Hepatocyte (in vitro differentiated cells): ENCODE measurements at regions not wholly inside any gene's neighbourhood (a gene's known extent, or its start where the extent isn't known, plus 50 kb on each side); places are given as distances from the start of the nearest gene placed in this dataset.
A peak's percentile ranks its signal among the peaks of the same experiment; 100 is the strongest.

Experiments used
- DNase-seq: peaks from one replicate; pipeline ENCODE4 v3.0.0-alpha.2; 2016; ENCODE audit warnings: low spot score
- H2AFZ ChIP-seq: fragments of 200-600 bp; sonication (generic); 2 replicates; pipeline ENCODE4 v1.6.0; 2016; ENCODE audit warnings: antibody characterized with exemption, mild to moderate bottlenecking
- H3K27ac ChIP-seq: fragments of 200-600 bp; sonication (generic); 2 replicates; pipeline ENCODE4 v1.5.1; 2016; ENCODE audit warnings: mild to moderate bottlenecking
- H3K27me3 ChIP-seq: fragments of 200-600 bp; sonication (generic); 2 replicates; pipeline ENCODE4 v1.6.1; 2016
- H3K36me3 ChIP-seq: fragments of 200-600 bp; sonication (generic); replicated peaks from 2 replicates; pipeline ENCODE4 v1.5.1; 2016; ENCODE audit warnings: low read depth; ENCODE audit not compliant: insufficient read depth
- H3K4me1 ChIP-seq: fragments of 200-600 bp; sonication (generic); 2 replicates; pipeline ENCODE4 v1.5.1; 2016; ENCODE audit warnings: mild to moderate bottlenecking, moderate library complexity; ENCODE audit not compliant: insufficient read depth
- H3K4me2 ChIP-seq: fragments of 200-600 bp; sonication (generic); 2 replicates; pipeline ENCODE4 v1.6.0; 2016
- H3K4me3 ChIP-seq: fragments of 200-600 bp; sonication (generic); 2 replicates; pipeline ENCODE4 v1.5.1; 2016; ENCODE audit warnings: mild to moderate bottlenecking
- H3K79me2 ChIP-seq: fragments of 200-600 bp; sonication (generic); 2 replicates; pipeline ENCODE4 v1.6.0; 2017; ENCODE audit warnings: mild to moderate bottlenecking
- H3K9me2 ChIP-seq: fragments of 200-600 bp; sonication (generic); replicated peaks from 2 replicates; pipeline ENCODE4 v1.6.0; 2017; ENCODE audit warnings: mild to moderate bottlenecking; ENCODE audit not compliant: insufficient read depth
- H3K9me3 ChIP-seq: fragments of 200-600 bp; sonication (generic); 2 replicates; pipeline ENCODE4 v1.5.1; 2016; ENCODE audit warnings: low read depth, mild to moderate bottlenecking
- H4K20me1 ChIP-seq: fragments of 200-600 bp; sonication (generic); 2 replicates; pipeline ENCODE4 v1.6.0; 2016; ENCODE audit warnings: mild to moderate bottlenecking; ENCODE audit not compliant: insufficient read depth, poor library complexity, severe bottlenecking
- EZH2 ChIP-seq: fragments of 200-600 bp; sonication (generic); IDR thresholded peaks from 2 replicates; pipeline ENCODE4 v1.6.1; 2016; ENCODE audit warnings: antibody characterized with exemption, mild to moderate bottlenecking, borderline replicate concordance
- EZH2phosphoT487 ChIP-seq: fragments of 200-600 bp; sonication (generic); IDR thresholded peaks from one replicate; pipeline ENCODE4 v1.6.1; 2018; ENCODE audit warnings: antibody characterized with exemption, mild to moderate bottlenecking, low read depth, moderate library complexity; ENCODE audit not compliant: unreplicated experiment, severe bottlenecking
- WGBS: methylation state at CpG from one replicate; pipeline ENCODE4 v1.1.6; 2016; ENCODE audit warnings: low lambda C conversion rate; ENCODE audit errors: missing lambda C conversion rate; 5-methylcytosine and 5-hydroxymethylcytosine counted together
- TF ChIP-seq, protein P1 (sequence below): fragments of 200-600 bp; sonication (generic); IDR thresholded peaks from 2 replicates; pipeline ENCODE4 v1.5.1; 2016; ENCODE audit warnings: antibody characterized with exemption, mild to moderate bottlenecking; ENCODE audit not compliant: poor library complexity

DNA sequence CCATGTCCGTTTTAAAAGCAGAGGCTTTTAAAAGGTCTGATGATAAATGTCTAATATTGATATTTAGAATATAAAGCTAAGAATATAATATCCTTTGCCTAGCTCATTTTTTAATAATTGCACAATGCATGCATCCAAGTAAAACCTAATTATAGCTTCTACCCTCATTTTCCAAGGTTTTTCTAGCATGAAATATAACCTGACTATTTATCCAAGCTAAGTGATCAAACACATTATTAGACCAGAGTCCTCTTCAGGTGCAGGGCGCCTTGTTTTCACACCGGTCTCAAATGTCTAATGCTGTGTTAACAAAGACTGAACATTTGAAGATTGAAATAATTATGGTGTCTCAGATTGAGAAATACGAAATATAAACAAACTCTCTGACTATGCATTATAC is 648.9 kb upstream of the CXADR start:
- no peak overlapping the region for H3K4me2 ChIP-seq
- no peaks in the 10 kb centered on the region for H3K4me1 ChIP-seq
- H3K79me2 ChIP-seq: no peaks in the 10 kb centered on the region
- 76% methylated on average over 4 of the region's 4 CpGs for WGBS
- no peak overlapping the region for H3K4me3 ChIP-seq
- no peaks in the 10 kb centered on the region for H3K9me3 ChIP-seq
- H2AFZ ChIP-seq: no peak overlapping the region
- no peaks in the 10 kb centered on the region for H3K9me2 ChIP-seq
- TF ChIP-seq, protein P1, sequence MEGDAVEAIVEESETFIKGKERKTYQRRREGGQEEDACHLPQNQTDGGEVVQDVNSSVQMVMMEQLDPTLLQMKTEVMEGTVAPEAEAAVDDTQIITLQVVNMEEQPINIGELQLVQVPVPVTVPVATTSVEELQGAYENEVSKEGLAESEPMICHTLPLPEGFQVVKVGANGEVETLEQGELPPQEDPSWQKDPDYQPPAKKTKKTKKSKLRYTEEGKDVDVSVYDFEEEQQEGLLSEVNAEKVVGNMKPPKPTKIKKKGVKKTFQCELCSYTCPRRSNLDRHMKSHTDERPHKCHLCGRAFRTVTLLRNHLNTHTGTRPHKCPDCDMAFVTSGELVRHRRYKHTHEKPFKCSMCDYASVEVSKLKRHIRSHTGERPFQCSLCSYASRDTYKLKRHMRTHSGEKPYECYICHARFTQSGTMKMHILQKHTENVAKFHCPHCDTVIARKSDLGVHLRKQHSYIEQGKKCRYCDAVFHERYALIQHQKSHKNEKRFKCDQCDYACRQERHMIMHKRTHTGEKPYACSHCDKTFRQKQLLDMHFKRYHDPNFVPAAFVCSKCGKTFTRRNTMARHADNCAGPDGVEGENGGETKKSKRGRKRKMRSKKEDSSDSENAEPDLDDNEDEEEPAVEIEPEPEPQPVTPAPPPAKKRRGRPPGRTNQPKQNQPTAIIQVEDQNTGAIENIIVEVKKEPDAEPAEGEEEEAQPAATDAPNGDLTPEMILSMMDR: no peak
- TF ChIP-seq EZH2 (no peak), EZH2phosphoT487 (no peak)
- H3K27me3 ChIP-seq: no peaks in the 10 kb centered on the region
- no peaks in the 10 kb centered on the region for H3K36me3 ChIP-seq
- DNase-seq: no peak
- H4K20me1 ChIP-seq: no peaks in the 10 kb centered on the region
- no peak overlapping the region for H3K27ac ChIP-seq

DNA sequence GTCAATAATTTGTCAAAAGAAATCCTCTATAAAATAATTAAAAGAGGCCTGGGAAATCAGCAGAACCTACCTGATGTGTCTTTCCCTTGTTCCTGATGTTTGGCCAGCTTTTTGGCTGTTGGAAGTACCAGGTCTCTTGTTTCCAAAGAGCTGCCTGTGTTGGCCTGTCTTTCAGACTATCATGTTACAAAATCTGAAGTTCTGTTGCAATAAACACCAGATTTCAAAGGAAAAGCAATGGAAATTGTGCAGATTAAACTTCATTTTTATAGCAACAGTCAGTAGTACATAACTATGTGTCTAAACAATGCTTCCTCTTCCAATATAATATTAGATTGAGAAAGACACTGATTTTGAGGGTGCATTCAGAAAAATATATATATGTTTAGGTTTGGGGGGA is 647.2 kb upstream of the CXADR start:
- H4K20me1 ChIP-seq: no peaks in the 10 kb centered on the region
- no peak overlapping the region for H3K4me3 ChIP-seq
- no peak overlapping the region for H3K4me2 ChIP-seq
- H3K4me1 ChIP-seq: no peaks in the 10 kb centered on the region
- DNase-seq: no peak
- no peaks in the 10 kb centered on the region for H3K9me2 ChIP-seq
- no peaks in the 10 kb centered on the region for H3K9me3 ChIP-seq
- no peak overlapping the region for H2AFZ ChIP-seq
- no peaks in the 10 kb centered on the region for H3K79me2 ChIP-seq
- H3K36me3 ChIP-seq: no peaks in the 10 kb centered on the region
- H3K27ac ChIP-seq: no peak overlapping the region
- TF ChIP-seq, protein P1: no peak
- TF ChIP-seq EZH2: no peak
- no peak for TF ChIP-seq EZH2phosphoT487
- no peaks in the 10 kb centered on the region for H3K27me3 ChIP-seq

DNA sequence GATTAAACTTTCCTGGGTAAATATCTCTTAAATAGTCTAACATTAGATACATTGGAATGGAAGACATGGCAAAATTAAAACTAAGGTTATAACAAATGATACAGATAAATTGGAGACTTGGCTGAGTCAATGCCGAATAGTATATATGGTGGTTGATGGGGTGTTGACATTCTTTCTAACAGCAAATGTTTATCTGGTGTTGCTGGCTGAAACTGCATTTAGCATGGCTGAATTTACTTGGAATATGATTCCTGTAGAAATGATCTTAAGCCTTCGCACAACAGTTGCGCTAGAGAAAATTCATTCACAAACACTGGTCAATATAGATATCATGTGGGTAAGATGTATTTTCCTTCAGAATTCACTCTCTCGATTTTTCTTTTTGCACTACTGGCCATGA is 646.0 kb upstream of the CXADR start:
- Histone ChIP-seq H3K79me2 (no peaks in the 10 kb centered on the region), H3K4me1 (no peaks in the 10 kb centered on the region), H3K9me2 (no peaks in the 10 kb centered on the region), H2AFZ (no peak overlapping the region), H3K36me3 (no peaks in the 10 kb centered on the region), H3K27ac (no peak overlapping the region), H3K27me3 (no peaks in the 10 kb centered on the region), H4K20me1 (no peaks in the 10 kb centered on the region), H3K9me3 (no peaks in the 10 kb centered on the region), H3K4me3 (no peak overlapping the region), H3K4me2 (no peak overlapping the region)
- DNase-seq: no peak
- TF ChIP-seq, protein P1: no peak
- no peak for TF ChIP-seq EZH2
- TF ChIP-seq EZH2phosphoT487: no peak
- 93% methylated on average over 4 of the region's 4 CpGs for WGBS

DNA sequence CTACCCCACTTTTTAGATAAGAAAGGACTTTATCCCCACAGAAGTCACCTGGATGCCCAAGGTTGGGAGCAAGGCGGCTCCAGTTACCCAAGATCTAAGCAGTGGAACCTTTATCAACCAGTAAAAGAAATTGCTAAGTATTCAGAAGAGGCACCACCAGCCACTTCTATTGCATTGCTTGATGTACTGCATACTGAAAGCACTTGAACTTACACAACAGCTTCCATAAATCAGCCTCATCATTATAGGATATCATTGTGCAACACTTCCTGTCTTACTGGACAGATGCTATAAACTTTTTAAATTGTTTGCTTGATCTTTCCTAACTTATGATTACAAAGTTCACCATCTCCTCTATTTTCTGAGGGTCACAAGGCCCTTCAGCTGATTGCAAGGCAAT is 642.7 kb upstream of the CXADR start:
- H3K27me3 ChIP-seq: no peaks in the 10 kb centered on the region
- H3K27ac ChIP-seq: no peak overlapping the region
- H3K79me2 ChIP-seq: no peaks in the 10 kb centered on the region
- H3K4me2 ChIP-seq: no peak overlapping the region
- TF ChIP-seq, protein P1: no peak
- TF ChIP-seq EZH2 (no peak), EZH2phosphoT487 (no peak)
- H3K4me1 ChIP-seq: no peaks in the 10 kb centered on the region
- WGBS: 83% methylated on average over 1 of the region's 1 CpG
- peak; percentile 4 for DNase-seq
- no peaks in the 10 kb centered on the region for H4K20me1 ChIP-seq
- no peak overlapping the region for H2AFZ ChIP-seq
- no peak overlapping the region for H3K4me3 ChIP-seq
- H3K36me3 ChIP-seq: no peaks in the 10 kb centered on the region
- H3K9me3 ChIP-seq: no peaks in the 10 kb centered on the region
- H3K9me2 ChIP-seq: no peaks in the 10 kb centered on the region
